A673 (cell line): ENCODE measurements at regions not wholly inside any gene's neighbourhood (a gene's known extent, or its start where the extent isn't known, plus 50 kb on each side); places are given as distances from the start of the nearest gene placed in this dataset.

Experiments used
- EZH2 ChIP-seq: fragments of 200-600 bp; sonication (generic); IDR thresholded peaks from 2 replicates; pipeline ENCODE4 v1.6.1; 2017; ENCODE audit warnings: borderline replicate concordance, low read depth, mild to moderate bottlenecking, mixed read lengths, antibody characterized with exemption, low read length; ENCODE audit not compliant: poor library complexity, severe bottlenecking
- TF ChIP-seq, protein P1 (sequence below): fragments of 300-800, 200-600 bp; sonication (generic); conservative IDR thresholded peaks from 2 replicates; pipeline ENCODE4 v1.5.1; 2017; ENCODE audit warnings: low read depth, mild to moderate bottlenecking, antibody characterized with exemption, low read length, moderate library complexity, mixed read lengths

DNA sequence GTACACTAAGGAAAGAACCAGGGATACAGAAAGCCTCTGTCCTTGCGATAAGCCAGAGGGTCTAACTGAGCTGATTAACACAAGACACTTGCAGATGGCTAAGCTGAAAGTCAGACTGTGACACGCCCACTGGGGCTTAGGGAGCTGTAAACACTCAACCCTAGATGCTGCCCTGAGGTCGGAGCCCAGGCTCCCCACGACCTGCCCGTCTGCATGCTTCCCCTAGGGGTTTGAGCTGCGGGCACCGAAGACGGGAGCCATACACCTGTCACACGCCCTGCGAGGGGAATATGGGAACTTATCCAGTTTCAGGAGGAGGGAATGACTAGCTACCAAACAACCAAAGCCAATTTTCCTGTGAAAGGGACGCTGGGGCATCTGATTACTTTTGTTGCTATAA lies 96.0 kb downstream of the HTR5A start:
- no peak for TF ChIP-seq EZH2
- TF ChIP-seq, protein P1, sequence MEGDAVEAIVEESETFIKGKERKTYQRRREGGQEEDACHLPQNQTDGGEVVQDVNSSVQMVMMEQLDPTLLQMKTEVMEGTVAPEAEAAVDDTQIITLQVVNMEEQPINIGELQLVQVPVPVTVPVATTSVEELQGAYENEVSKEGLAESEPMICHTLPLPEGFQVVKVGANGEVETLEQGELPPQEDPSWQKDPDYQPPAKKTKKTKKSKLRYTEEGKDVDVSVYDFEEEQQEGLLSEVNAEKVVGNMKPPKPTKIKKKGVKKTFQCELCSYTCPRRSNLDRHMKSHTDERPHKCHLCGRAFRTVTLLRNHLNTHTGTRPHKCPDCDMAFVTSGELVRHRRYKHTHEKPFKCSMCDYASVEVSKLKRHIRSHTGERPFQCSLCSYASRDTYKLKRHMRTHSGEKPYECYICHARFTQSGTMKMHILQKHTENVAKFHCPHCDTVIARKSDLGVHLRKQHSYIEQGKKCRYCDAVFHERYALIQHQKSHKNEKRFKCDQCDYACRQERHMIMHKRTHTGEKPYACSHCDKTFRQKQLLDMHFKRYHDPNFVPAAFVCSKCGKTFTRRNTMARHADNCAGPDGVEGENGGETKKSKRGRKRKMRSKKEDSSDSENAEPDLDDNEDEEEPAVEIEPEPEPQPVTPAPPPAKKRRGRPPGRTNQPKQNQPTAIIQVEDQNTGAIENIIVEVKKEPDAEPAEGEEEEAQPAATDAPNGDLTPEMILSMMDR = no peak
